NCI-H69 (cell line): ENCODE measurements at regions not wholly inside any gene's neighbourhood (a gene's known extent, or its start where the extent isn't known, plus 50 kb on each side); places are given as distances from the start of the nearest gene placed in this dataset.
"Not testable (repeated sequence)": the region's sequence is repeated elsewhere in the genome, so short reads cannot be mapped to it uniquely, and the experiment has no call there.

Experiments
- DNase-seq: peaks from one replicate; lab custom pipeline; 2025; lab: John Stamatoyannopoulos, UW

GRCh38 chr2:194382221-194382620 is 1274.8 kb upstream of the SLC39A10 start:
- DNase-seq, result no peak

- no peak for DNase-seq
Observed at GRCh38 chr2:194380011-194380410, 1277.0 kb upstream of the SLC39A10 start.

- peak; percentile 2 for DNase-seq
Observed at GRCh38 chr2:194367390-194367789, 1289.6 kb upstream of the SLC39A10 start.

- peak; percentile 37 for DNase-seq
Observed at GRCh38 chr2:194363878-194364277, 1293.1 kb upstream of the SLC39A10 start.

GRCh38 chr2:194363295-194363694 is 1293.7 kb upstream of the SLC39A10 start:
- peak; percentile 61 for DNase-seq

GRCh38 chr2:194352505-194352904 is 1304.5 kb upstream of the SLC39A10 start:
- DNase-seq, result no peak

GRCh38 chr2:194346193-194346592 is 1310.8 kb upstream of the SLC39A10 start:
- DNase-seq, result peak; percentile 82

- peak; percentile 25 for DNase-seq
Observed at GRCh38 chr2:194345347-194345746, 1311.7 kb upstream of the SLC39A10 start.

GRCh38 chr2:194343167-194343566 is 1313.9 kb upstream of the SLC39A10 start:
- peak; percentile 3 for DNase-seq

GRCh38 chr2:194332799-194333490 is 1324.1 kb upstream of the SLC39A10 start:
- DNase-seq, result peak; percentile 46

GRCh38 chr2:194328456-194328855 is 1328.6 kb upstream of the SLC39A10 start:
- DNase-seq, result no peak

GRCh38 chr2:194327196-194327888 is 1329.7 kb upstream of the SLC39A10 start:
- no peak for DNase-seq

GRCh38 chr2:194323740-194324139 is 1333.3 kb upstream of the SLC39A10 start:
- DNase-seq, result no peak

GRCh38 chr2:194320520-194320919 is 1336.5 kb upstream of the SLC39A10 start:
- DNase-seq, result no peak

GRCh38 chr2:194319222-194319992 is 1337.6 kb upstream of the SLC39A10 start:
- DNase-seq, result peak; percentile 15

GRCh38 chr2:194314042-194314441 is 1343.0 kb upstream of the SLC39A10 start:
- DNase-seq, result no peak

- DNase-seq, result no peak
Observed at GRCh38 chr2:194304191-194304590, 1352.8 kb upstream of the SLC39A10 start.

- peak; percentile 91 for DNase-seq
Observed at GRCh38 chr2:194301946-194302345, 1355.1 kb upstream of the SLC39A10 start.

- no peak for DNase-seq
Observed at GRCh38 chr2:194294156-194294555, 1362.9 kb upstream of the SLC39A10 start.

- no peak for DNase-seq
Observed at GRCh38 chr2:194291104-194291503, 1365.9 kb upstream of the SLC39A10 start.

GRCh38 chr2:194289712-194290346 is 1367.2 kb upstream of the SLC39A10 start:
- no peak for DNase-seq

- not testable (repeated sequence) for DNase-seq
Observed at GRCh38 chr2:194276667-194277066, 1380.4 kb upstream of the SLC39A10 start.
